ENCODE measurements at regions not wholly inside any gene's neighbourhood (a gene's known extent, or its start where the extent isn't known, plus 50 kb on each side); places are given as distances from the start of the nearest gene placed in this dataset.

DNA sequence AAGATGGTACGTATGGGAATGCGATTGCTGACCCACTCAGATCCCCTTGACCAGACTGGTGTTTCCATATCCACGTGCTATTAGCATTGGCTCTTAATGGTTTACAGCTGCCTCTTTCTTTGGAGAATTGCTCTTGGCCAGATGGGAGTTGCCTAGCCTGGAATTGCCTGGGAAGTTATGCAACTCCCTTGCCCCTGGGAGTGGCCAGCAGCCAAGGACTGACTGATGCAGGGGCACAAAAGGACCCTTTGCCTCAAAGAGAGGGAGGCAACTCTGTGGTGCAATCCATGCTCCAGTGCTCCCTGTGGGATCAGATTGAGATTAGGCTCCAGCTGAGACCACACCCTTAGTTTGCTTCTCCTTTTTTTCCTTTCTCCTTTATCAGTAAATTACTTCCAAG is 203.5 kb upstream of the JAG1 start (continued):
- TF ChIP-seq, protein P1, sequence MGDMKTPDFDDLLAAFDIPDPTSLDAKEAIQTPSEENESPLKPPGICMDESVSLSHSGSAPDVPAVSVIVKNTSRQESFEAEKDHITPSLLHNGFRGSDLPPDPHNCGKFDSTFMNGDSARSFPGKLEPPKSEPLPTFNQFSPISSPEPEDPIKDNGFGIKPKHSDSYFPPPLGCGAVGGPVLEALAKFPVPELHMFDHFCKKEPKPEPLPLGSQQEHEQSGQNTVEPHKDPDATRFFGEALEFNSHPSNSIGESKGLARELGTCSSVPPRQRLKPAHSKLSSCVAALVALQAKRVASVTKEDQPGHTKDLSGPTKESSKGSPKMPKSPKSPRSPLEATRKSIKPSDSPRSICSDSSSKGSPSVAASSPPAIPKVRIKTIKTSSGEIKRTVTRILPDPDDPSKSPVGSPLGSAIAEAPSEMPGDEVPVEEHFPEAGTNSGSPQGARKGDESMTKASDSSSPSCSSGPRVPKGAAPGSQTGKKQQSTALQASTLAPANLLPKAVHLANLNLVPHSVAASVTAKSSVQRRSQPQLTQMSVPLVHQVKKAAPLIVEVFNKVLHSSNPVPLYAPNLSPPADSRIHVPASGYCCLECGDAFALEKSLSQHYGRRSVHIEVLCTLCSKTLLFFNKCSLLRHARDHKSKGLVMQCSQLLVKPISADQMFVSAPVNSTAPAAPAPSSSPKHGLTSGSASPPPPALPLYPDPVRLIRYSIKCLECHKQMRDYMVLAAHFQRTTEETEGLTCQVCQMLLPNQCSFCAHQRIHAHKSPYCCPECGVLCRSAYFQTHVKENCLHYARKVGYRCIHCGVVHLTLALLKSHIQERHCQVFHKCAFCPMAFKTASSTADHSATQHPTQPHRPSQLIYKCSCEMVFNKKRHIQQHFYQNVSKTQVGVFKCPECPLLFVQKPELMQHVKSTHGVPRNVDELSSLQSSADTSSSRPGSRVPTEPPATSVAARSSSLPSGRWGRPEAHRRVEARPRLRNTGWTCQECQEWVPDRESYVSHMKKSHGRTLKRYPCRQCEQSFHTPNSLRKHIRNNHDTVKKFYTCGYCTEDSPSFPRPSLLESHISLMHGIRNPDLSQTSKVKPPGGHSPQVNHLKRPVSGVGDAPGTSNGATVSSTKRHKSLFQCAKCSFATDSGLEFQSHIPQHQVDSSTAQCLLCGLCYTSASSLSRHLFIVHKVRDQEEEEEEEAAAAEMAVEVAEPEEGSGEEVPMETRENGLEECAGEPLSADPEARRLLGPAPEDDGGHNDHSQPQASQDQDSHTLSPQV (IDR thresholded peaks at IDR 0.05) = no peak
- no peak for TF ChIP-seq ZNF274 (IDR thresholded peaks at IDR 0.05; ENCODE audit: insufficient read depth, insufficient read length)
- TF ChIP-seq SRF (IDR thresholded peaks at IDR 0.05; ENCODE audit: low read depth in 2 of 2, low read length in 2 of 2) = no peak
- no peak for TF ChIP-seq RBBP5 (conservative IDR thresholded peaks at IDR 0.05)
- no peak for TF ChIP-seq IKZF2 (IDR thresholded peaks at IDR 0.05)
- TF ChIP-seq MTA2 (IDR thresholded peaks at IDR 0.05; ENCODE audit: low read depth) = no peak
- TF ChIP-seq SIN3A (IDR thresholded peaks at IDR 0.05; ENCODE audit: low read depth, low read length) = no peak
- TF ChIP-seq YY1 (IDR thresholded peaks at IDR 0.05; ENCODE audit: low read depth, low read length) = no peak
- no peak for TF ChIP-seq NR2C1 (IDR thresholded peaks at IDR 0.05)

DNA sequence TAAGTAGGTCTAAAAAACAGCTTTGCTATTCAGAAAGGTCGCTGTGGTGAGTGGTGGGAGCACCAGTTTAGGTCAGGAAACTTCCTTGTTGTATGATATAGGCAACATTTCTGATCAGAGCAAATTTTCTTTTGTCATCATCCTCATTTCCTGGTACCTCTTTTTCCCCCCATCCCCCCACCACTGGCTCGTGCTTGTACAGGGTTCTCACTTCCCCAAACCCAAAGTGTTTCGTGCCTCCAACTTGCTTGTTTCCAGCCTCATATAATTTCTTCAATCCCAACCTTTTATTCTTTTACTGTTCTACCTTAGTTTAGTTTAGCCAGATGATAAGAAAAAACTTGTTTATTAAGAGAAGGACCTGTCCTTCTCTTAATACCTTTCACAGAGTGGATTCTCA is 209.4 kb upstream of the JAG1 start:
- no peaks in the 10 kb centered on the region; the same call in 2 of the 3 replicates for H3K9me3 ChIP-seq (replicated peaks; ENCODE audit: control insufficient read depth, insufficient read depth, low read length)
- H3K4me3 ChIP-seq = no peak overlapping the region
- ATAC-seq = no peak
- RAD21 ChIA-PET (ENCODE audit: unreplicated experiment) = no interaction called here
- H2AFZ ChIP-seq (ENCODE audit: control insufficient read depth, low read depth, low read length) = no peak overlapping the region
- TF ChIP-seq MEF2B (IDR thresholded peaks at IDR 0.05; ENCODE audit: partially characterized antibody, poor library complexity, severe bottlenecking) (no peak), SPI1 (IDR thresholded peaks at IDR 0.05; ENCODE audit: borderline replicate concordance, insufficient read depth, low read depth, low read length) (peak; percentile 71; the same call in 1 of the 2 replicates), ZNF384 (IDR thresholded peaks at IDR 0.05; ENCODE audit: borderline replicate concordance, low read depth, low read length) (no peak), TCF7 (IDR thresholded peaks at IDR 0.05; ENCODE audit: borderline replicate concordance) (no peak), CREB1 (IDR thresholded peaks at IDR 0.05; ENCODE audit: low read depth) (no peak), CBX5 (IDR thresholded peaks at IDR 0.05; ENCODE audit: low read depth) (no peak)
- TF ChIP-seq, protein P2, sequence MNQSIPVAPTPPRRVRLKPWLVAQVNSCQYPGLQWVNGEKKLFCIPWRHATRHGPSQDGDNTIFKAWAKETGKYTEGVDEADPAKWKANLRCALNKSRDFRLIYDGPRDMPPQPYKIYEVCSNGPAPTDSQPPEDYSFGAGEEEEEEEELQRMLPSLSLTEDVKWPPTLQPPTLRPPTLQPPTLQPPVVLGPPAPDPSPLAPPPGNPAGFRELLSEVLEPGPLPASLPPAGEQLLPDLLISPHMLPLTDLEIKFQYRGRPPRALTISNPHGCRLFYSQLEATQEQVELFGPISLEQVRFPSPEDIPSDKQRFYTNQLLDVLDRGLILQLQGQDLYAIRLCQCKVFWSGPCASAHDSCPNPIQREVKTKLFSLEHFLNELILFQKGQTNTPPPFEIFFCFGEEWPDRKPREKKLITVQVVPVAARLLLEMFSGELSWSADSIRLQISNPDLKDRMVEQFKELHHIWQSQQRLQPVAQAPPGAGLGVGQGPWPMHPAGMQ (IDR thresholded peaks at IDR 0.05; ENCODE audit: borderline replicate concordance) = no peak
- FAIRE-seq = no peak
- CTCF ChIA-PET = interaction anchor here (1.1 kb wide), 1 partner anchor 25 kb away, joined by 3 read pairs; no protein-coding TSS in a partner anchor
- no peak for DNase-seq (ENCODE audit: low read depth, low spot score)
- 5% methylated on average over 3 of the region's 3 CpGs for WGBS (ENCODE audit: insufficient coverage, insufficient replicate concordance, low lambda C conversion rate, missing lambda C conversion rate)
- SMC1A ChIA-PET (ENCODE audit: uncharacterized antibody, unreplicated experiment) = interaction anchor here (0.7 kb wide), 1 partner anchor 304 kb away, joined by 3 read pairs; no protein-coding TSS in a partner anchor
- intact Hi-C loops (cut with micrococcal nuclease; ENCODE audit: unreplicated experiment) = no loop called here
- no TSS peak for BruUV-seq (replicated peaks)
- no peak overlapping the region for H3K4me2 ChIP-seq (ENCODE audit: control insufficient read depth, insufficient read depth)
- in situ Hi-C loops (cut with MboI) = no loop called here
- H3K79me2 ChIP-seq (ENCODE audit: control insufficient read depth, insufficient read depth, low read length) = no peaks in the 10 kb centered on the region
- no peak overlapping the region for H3K27ac ChIP-seq (ENCODE audit: control insufficient read depth, insufficient read depth)
- H3K4me1 ChIP-seq (ENCODE audit: control insufficient read depth, insufficient read depth, low read length) = no peaks in the 10 kb centered on the region
- POLR2A ChIA-PET = no interaction called here
- no peaks in the 10 kb centered on the region for H4K20me1 ChIP-seq (ENCODE audit: control insufficient read depth, insufficient read depth)
- H3K36me3 ChIP-seq (ENCODE audit: control insufficient read depth in 2 of 2, insufficient read depth in 2 of 2, low read length in 1 of 2) = no peaks in the 10 kb centered on the region
- H3K27me3 ChIP-seq (replicated peaks in 1 of 2; ENCODE audit: control insufficient read depth in 2 of 2, insufficient read depth in 2 of 2, low read length in 1 of 2) = no peaks in the 10 kb centered on the region
- H3K9ac ChIP-seq (ENCODE audit: control insufficient read depth, insufficient read depth, low read length) = no peak overlapping the region

All from GM12878 (cell line).